HG03460 (cell line): ENCODE measurements at regions not wholly inside any gene's neighbourhood (a gene's known extent, or its start where the extent isn't known, plus 50 kb on each side); places are given as distances from the start of the nearest gene placed in this dataset.
"Not testable (repeated sequence)": the region's sequence is repeated elsewhere in the genome, so short reads cannot be mapped to it uniquely, and the experiment has no call there.

Experiments
- ATAC-seq: cut with Tn5 transposase; IDR thresholded peaks from one replicate; pipeline ENCODE4 v1.9.1; 2021; ENCODE audit not compliant: unreplicated experiment

DNA sequence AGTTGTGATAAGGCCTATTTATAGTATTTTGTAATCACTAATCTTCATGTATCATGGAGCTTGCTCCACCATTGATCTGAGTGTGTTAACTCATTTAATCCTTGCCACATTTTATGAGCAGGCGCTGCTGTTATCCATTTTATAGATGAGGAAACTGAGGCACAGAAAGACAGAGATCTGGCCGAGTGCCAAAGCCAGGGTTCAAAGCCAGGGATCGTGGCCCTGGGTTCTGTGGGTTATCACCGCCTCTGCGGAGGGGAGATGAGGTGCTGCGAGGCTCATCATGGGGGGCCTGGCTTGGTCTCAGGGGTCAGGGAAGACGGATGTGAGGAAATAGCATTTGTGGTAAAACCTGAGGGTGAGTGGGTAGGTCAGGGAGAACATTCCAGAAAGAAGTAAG is 193.9 kb downstream of the KLRB1 start:
- not testable (repeated sequence) for ATAC-seq

DNA sequence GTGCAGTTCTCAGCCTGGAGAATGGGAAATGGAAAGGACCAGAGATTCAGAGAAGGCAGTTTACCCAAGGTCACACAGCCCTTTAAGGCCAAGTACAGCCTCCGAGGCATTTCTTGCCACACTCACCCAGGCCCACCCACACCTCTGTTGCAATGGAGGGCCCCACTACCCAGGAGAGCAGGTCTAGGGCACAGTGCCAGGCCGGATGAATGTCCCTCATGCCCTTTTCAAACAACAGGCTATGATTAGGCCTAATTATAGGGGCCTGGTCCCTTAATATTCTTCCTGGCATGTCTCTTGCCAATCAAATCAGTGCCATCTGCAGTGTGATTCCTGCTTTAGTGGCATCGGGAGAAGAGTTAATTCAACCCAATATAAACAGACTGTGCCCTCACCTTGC is 195.3 kb downstream of the KLRB1 start:
- ATAC-seq, result not testable (repeated sequence)

- ATAC-seq, result not testable (repeated sequence)
Observed at GRCh38 chr12:9411616-9412268, 196.0 kb downstream of the KLRB1 start.

DNA sequence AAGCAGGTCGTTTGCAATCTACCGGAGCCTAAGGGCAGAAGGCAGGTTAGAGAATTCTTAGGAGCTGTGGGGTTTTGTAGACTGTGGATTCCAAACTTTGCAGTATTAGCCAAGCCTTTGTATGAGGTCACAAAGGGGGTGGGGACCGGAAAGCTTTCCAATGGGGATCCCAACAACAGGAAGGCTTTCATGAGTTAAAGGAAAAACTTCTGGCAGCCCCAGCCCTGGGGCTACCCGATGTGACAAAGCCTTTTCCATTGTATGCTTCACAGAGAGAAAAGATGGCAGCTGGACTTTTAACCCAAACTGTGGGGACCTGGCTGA is 199.2 kb upstream of the PZP start:
- not testable (repeated sequence) for ATAC-seq

DNA sequence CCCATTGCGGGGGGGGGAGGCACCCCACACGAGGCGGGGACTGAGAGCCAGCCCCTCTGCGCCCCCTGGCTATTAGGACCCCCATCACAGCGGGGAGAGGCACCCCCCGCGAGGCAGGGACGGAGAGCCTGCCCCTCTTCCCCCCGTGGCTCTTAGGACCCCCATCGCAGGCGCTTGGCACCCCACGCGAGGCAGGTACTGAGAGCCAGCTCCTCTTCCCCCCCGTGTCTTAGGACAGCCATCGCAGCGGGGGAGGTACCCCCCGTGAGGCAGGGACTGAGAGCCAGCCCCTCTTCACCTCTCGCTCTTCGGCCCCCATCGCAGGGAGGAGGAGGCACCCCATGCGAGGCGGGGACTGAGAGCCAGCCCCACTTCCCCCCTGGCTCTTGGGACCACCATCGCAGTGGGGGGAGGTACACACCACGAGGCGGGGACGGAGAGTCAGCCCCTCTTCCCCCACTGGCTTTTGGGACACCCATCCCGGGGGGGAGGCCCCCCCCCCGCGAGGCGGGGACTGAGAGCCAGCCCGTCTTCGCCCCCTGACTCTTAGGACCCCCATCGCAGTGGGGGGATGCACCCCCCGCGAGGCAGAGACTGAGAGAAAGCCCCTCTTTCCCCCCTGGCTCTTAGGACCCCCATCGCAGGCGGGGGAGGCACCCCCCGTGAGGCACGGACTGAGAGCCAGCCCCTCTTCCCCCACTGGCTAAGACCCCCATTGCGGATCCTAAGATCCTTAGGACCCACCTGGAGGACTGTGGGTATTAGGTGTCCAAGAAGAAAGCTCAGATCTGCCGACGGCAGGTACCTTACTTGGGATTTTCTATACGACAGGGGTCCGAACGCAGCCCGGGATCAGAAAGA is 198.6 kb upstream of the PZP start:
- no peak for ATAC-seq

DNA sequence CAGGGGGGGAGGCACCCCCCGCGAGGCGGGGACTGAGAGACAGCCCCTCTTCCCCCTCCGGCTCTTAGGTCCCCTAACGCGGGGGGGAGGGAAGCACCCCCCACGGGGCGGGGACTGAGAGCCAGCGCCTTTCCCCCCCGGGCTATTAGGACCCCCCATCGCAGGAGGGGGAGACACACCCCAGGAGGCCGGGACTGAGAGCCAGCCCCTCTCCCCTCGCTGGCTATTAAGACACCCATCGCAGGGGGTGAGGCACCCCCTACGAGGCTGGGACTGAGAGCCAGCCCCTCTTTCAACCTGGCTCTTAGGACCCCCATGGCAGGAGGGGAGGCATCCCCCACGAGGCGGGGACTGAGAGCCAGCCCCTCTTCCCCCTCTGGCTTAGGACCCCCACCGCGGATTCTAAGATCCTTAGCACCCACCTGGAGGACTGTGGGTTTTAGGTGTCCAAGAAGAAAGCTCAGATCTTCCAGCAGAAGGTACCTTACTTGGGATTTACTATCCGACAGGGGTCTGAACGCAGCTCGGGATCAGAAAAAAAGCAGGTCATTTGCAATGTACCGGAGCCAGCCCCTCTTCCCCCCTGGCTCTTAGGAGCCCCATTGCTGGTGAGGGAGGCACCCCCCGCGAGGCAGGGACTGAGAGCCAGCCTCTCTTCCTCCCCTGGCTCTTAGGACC is 197.8 kb upstream of the PZP start:
- ATAC-seq, result no peak

- ATAC-seq, result no peak
Observed at GRCh38 chr12:9404469-9405260, 196.5 kb upstream of the PZP start.

DNA sequence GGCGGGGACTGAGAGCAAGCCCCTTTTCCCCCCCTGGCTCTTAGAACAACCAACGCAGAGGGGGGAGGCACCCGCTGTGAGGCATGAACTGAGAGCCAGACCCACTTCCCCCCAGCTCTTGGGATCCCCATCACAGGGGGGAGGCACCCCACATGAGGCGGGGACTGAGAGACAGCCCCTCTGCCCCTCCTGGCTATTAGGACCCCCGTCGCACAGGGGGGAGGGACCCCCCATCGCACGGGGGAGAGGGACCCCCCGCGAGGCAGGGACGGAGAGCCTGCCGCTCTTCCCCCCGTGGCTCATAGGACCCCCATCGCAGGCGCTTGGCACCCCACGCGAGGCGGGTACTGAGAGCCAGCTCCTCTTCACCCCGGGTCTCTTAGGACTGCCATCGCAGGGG is 195.8 kb upstream of the PZP start:
- no peak for ATAC-seq

- not testable (repeated sequence) for ATAC-seq
Observed at GRCh38 chr12:9402432-9403040, 194.3 kb upstream of the PZP start.

- ATAC-seq, result not testable (repeated sequence)
Observed at GRCh38 chr12:9396367-9396766, 188.2 kb upstream of the PZP start.

DNA sequence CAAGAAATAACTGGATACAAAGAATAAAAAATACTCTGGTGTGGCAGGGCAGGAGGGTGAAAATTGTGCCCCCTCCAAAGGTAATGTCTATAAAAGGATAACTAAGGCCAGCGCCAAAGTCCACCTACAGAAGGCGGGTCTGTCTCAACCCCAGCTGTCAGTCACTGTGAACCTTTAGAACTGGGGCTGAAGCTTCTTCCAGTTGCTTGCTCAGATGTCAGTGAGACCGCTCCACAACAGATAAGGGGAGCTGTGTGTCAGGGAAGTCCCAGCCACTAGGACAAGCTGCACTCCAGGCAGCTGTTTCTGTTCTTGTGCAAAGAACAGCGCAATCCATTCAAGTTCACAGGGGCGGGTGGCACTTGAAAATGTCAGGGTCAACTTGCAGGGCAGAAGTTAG is 187.0 kb upstream of the PZP start:
- ATAC-seq, result not testable (repeated sequence)

DNA sequence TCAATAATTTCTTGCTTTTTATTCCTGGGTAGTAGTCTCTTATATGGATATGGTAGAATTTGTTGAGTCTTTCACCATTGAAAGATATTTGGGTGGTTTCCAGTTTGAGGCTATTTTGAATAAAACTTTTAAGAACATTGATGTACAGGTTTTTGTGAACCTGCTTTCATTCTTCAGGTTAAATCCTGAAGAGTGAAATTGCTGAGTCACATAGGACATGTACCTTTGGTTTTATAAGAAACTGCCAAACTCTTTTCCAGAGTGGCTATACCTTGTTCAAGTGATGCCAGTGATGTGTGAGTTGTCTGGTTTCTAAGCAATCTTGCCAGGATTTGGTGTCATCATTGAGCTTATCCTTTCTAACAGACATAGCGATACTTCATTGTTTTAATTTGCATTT is 184.6 kb upstream of the PZP start:
- no peak for ATAC-seq

- no peak for ATAC-seq
Observed at GRCh38 chr12:9391815-9392214, 183.6 kb upstream of the PZP start.

DNA sequence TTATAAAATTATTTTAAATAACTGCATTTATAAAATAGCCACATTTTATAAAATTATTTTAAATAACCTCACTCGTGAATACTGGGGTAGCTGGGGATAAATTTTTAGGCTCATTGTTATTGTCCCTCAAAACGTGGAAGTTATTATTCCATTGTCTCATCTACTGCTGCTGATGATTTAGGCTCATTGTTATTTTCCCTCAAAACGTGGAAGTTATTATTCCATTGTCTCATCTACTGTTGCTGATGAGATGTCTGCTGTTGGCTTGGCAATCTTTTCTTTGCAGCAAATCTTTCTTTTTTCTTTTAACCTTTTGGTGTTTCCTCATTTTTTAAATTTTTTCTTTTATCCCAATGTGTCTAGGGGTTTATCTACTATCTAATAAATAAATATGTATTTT is 182.6 kb upstream of the PZP start:
- ATAC-seq, result no peak

- ATAC-seq, result no peak
Observed at GRCh38 chr12:9389796-9390195, 181.6 kb upstream of the PZP start.

- no peak for ATAC-seq
Observed at GRCh38 chr12:9388379-9388778, 180.2 kb upstream of the PZP start.

DNA sequence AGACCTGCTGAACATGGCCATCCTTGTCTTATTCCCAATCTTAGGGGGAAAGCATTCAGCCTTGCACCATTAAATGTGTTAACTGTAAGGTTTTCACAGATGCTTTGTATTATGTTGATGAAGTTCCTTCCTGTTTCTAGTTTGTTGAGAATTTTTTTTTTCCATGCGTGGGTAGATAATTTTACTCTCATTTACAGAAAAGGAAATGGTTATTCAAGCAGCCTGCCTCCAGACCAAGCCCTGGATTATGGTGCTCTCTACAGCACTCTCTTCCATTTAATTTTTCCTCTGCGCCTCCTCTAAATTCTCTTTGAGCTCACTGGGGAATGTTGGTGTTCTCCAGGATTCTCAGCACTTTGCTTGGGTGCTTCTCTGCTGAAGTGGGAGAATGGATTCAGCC is 179.3 kb upstream of the PZP start:
- no peak for ATAC-seq

- no peak for ATAC-seq
Observed at GRCh38 chr12:9383585-9383984, 175.4 kb upstream of the PZP start.

DNA sequence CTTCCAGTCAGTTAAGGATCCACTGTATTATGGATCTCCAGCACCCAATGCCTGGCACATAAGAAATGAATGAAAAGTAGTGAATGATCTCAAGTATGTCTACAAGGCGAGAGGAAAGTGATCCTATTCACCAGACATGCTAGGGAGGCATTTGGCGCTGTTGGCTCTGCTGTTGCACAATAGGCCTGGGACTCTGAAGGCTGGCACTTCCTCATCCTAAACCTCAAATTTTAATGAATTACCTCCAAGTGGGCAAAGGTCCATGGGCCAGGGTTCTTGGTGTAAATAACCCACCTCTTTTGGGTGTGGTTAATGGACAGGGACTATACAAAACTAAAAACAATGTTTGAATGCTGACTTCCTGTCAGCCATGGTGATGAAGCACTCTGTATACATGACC is 173.4 kb upstream of the PZP start:
- ATAC-seq, result no peak

GRCh38 chr12:9380650-9381049 is 172.5 kb upstream of the PZP start:
- no peak for ATAC-seq
